ENCODE measurements at regions not wholly inside any gene's neighbourhood (a gene's known extent, or its start where the extent isn't known, plus 50 kb on each side); places are given as distances from the start of the nearest gene placed in this dataset.

DNA sequence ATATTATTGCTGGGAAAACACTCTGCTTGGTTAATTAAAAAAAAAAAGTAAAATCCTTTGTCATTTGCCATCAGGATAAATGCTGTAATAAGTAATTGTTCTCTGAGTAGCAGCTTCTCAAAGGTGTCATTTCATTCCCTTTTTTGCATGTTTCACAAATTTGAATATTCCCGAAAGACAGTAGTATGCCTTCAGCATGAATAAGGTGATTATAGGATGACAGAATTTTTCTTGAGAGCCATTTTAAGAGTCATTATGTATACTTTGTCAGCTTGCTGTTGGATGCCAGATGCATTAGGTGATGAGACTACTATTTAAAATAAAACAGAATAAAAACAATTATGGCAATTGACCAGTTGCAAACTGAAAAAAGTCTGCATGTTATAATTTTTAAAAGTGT, 200.7 kb downstream of the HDGFL1 start:
- TF ChIP-seq, protein P1, sequence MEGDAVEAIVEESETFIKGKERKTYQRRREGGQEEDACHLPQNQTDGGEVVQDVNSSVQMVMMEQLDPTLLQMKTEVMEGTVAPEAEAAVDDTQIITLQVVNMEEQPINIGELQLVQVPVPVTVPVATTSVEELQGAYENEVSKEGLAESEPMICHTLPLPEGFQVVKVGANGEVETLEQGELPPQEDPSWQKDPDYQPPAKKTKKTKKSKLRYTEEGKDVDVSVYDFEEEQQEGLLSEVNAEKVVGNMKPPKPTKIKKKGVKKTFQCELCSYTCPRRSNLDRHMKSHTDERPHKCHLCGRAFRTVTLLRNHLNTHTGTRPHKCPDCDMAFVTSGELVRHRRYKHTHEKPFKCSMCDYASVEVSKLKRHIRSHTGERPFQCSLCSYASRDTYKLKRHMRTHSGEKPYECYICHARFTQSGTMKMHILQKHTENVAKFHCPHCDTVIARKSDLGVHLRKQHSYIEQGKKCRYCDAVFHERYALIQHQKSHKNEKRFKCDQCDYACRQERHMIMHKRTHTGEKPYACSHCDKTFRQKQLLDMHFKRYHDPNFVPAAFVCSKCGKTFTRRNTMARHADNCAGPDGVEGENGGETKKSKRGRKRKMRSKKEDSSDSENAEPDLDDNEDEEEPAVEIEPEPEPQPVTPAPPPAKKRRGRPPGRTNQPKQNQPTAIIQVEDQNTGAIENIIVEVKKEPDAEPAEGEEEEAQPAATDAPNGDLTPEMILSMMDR (IDR thresholded peaks at IDR 0.05): no peak
- TF ChIP-seq POLR2A (IDR thresholded peaks at IDR 0.05): no peak
